ENCODE measurements at regions not wholly inside any gene's neighbourhood (a gene's known extent, or its start where the extent isn't known, plus 50 kb on each side); places are given as distances from the start of the nearest gene placed in this dataset.

- no peaks in the 10 kb centered on the region for H3K27me3 ChIP-seq (ENCODE audit: insufficient read depth, low read length, poor library complexity)
- peaks cover 1% of the 10 kb centered on the region for H3K4me1 ChIP-seq (ENCODE audit: insufficient read depth, low read length)
- H3K4me3 ChIP-seq (ENCODE audit: low read depth in 1 of 2, low read length in 2 of 2): no peak overlapping the region
- no peak overlapping the region for H3K27ac ChIP-seq (ENCODE audit: low read length)
- no peaks in the 10 kb centered on the region for H3K79me2 ChIP-seq (ENCODE audit: insufficient read depth, low read length)
- ATAC-seq (ENCODE audit: insufficient read depth, low read depth) (no peak), DNase-seq (no peak)
- TF ChIP-seq CTCF (IDR thresholded peaks at IDR 0.05; ENCODE audit: borderline replicate concordance, extremely low read depth, low read length, poor library complexity, severe bottlenecking) (no peak), EZH2 (IDR thresholded peaks at IDR 0.05; ENCODE audit: borderline replicate concordance, low read depth, low read length, severe bottlenecking) (no peak)
- no peak overlapping the region for H3K4me2 ChIP-seq (ENCODE audit: insufficient read depth, low read length)
- H3K9me3 ChIP-seq (ENCODE audit: insufficient read depth, low read length, severe bottlenecking): no peaks in the 10 kb centered on the region
- no peaks in the 10 kb centered on the region for H3K36me3 ChIP-seq (ENCODE audit: insufficient read depth, low read length)
- H3K9ac ChIP-seq (ENCODE audit: low read depth, low read length): no peak overlapping the region
- no peaks in the 10 kb centered on the region for H4K20me1 ChIP-seq (ENCODE audit: insufficient read depth, low read length)
- no peak overlapping the region for H2AFZ ChIP-seq (ENCODE audit: low read depth, low read length)
These were observed 167.5 kb downstream of the SYK start for GRCh38 chr9:90969021-90969675.

DNA sequence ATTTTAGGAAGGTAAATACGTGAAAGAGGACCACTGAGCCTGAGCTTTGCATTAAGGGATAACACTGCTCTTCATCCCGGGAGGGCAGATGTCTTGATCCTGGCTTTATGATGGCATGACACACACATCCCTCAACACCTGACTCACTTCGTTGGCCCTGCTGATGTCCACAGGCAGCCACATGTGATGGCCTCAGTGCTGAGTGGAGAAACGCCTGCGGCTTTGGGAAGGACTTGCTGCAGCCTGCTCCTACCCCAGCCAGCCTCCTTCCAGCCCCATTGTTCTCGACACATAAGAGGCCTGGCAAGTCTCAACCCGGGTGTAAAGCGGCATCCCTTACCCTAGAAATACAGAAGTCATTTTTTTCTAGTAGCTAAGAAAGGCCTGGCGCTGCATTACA is 169.0 kb downstream of the SYK start:
- peaks cover 16% of the 10 kb centered on the region for H3K4me1 ChIP-seq (ENCODE audit: insufficient read depth, low read length)
- no peaks in the 10 kb centered on the region for H3K79me2 ChIP-seq (ENCODE audit: insufficient read depth, low read length)
- DNase-seq (no peak), ATAC-seq (ENCODE audit: insufficient read depth, low read depth) (no peak)
- H3K9ac ChIP-seq (ENCODE audit: low read depth, low read length): no peak overlapping the region
- H3K4me2 ChIP-seq (ENCODE audit: insufficient read depth, low read length): no peak overlapping the region
- TF ChIP-seq EZH2 (IDR thresholded peaks at IDR 0.05; ENCODE audit: borderline replicate concordance, low read depth, low read length, severe bottlenecking) (no peak), CTCF (IDR thresholded peaks at IDR 0.05; ENCODE audit: borderline replicate concordance, extremely low read depth, low read length, poor library complexity, severe bottlenecking) (no peak)
- H2AFZ ChIP-seq (ENCODE audit: low read depth, low read length): no peak overlapping the region
- H3K36me3 ChIP-seq (ENCODE audit: insufficient read depth, low read length): no peaks in the 10 kb centered on the region
- H4K20me1 ChIP-seq (ENCODE audit: insufficient read depth, low read length): no peaks in the 10 kb centered on the region
- H3K27ac ChIP-seq (ENCODE audit: low read length): no peak overlapping the region
- H3K4me3 ChIP-seq (ENCODE audit: low read depth in 1 of 2, low read length in 2 of 2): no peak overlapping the region
- no peaks in the 10 kb centered on the region for H3K9me3 ChIP-seq (ENCODE audit: insufficient read depth, low read length, severe bottlenecking)
- no peaks in the 10 kb centered on the region for H3K27me3 ChIP-seq (ENCODE audit: insufficient read depth, low read length, poor library complexity)

DNA sequence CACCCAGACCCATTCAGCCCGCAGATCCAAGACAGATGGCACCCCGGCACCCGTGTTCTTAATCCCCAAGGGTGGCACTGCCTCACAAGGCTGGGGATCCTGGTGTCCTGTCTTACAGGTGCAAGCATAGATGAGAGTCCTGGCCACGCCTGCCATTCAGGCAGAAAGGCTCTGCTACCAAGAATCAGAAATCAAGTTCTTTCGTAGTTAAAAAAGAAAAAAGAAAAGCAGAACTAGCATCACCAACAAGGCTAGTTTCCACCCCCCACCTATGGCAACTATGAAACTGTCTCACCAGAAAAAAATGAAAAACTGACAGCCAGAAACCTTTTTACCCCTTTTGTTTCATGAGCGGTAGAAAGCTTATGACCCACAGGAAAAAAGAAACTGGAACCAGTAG is 170.4 kb downstream of the SYK start:
- Histone ChIP-seq H3K27me3 (ENCODE audit: insufficient read depth, low read length, poor library complexity) (no peaks in the 10 kb centered on the region), H3K27ac (ENCODE audit: low read length) (no peak overlapping the region), H3K9me3 (ENCODE audit: insufficient read depth, low read length, severe bottlenecking) (no peaks in the 10 kb centered on the region), H4K20me1 (ENCODE audit: insufficient read depth, low read length) (no peaks in the 10 kb centered on the region), H2AFZ (ENCODE audit: low read depth, low read length) (no peak overlapping the region), H3K4me1 (ENCODE audit: insufficient read depth, low read length) (peaks cover 31% of the 10 kb centered on the region), H3K4me3 (ENCODE audit: low read depth in 1 of 2, low read length in 2 of 2) (no peak overlapping the region), H3K79me2 (ENCODE audit: insufficient read depth, low read length) (no peaks in the 10 kb centered on the region), H3K4me2 (ENCODE audit: insufficient read depth, low read length) (no peak overlapping the region), H3K36me3 (ENCODE audit: insufficient read depth, low read length) (no peaks in the 10 kb centered on the region), H3K9ac (ENCODE audit: low read depth, low read length) (no peak overlapping the region)
- ATAC-seq (ENCODE audit: insufficient read depth, low read depth): no peak
- TF ChIP-seq CTCF (IDR thresholded peaks at IDR 0.05; ENCODE audit: borderline replicate concordance, extremely low read depth, low read length, poor library complexity, severe bottlenecking) (no peak), EZH2 (IDR thresholded peaks at IDR 0.05; ENCODE audit: borderline replicate concordance, low read depth, low read length, severe bottlenecking) (no peak)
- no peak for DNase-seq

Data from DND-41 (cell line).